DND-41 (cell line): ENCODE measurements at regions not wholly inside any gene's neighbourhood (a gene's known extent, or its start where the extent isn't known, plus 50 kb on each side); places are given as distances from the start of the nearest gene placed in this dataset.

Source experiments
- ATAC-seq: fragments of 200-7000 bp; cut with Tn5 transposase; 3 replicates; pipeline ENCODE4 v1.9.1; 2021; ENCODE audit warnings: low read depth; ENCODE audit not compliant: insufficient read depth
- DNase-seq: peaks from one replicate; pipeline ENCODE4 v3.0.0-alpha.2; 2020
- H2AFZ ChIP-seq: 2 replicates; pipeline ENCODE4 v1.6.0; 2012; ENCODE audit warnings: low read depth, low read length
- H3K27ac ChIP-seq: 2 replicates; pipeline ENCODE4 v1.5.1; 2012; ENCODE audit warnings: low read length, inconsistent platforms
- H3K27me3 ChIP-seq: fragments of 200-600 bp; sonication (generic); 2 replicates; pipeline ENCODE4 v1.6.0; 2012; ENCODE audit warnings: low read length, mild to moderate bottlenecking, inconsistent platforms; ENCODE audit not compliant: insufficient read depth, poor library complexity
- H3K36me3 ChIP-seq: 2 replicates; pipeline ENCODE4 v1.5.1; 2012; ENCODE audit warnings: low read length, inconsistent platforms; ENCODE audit not compliant: insufficient read depth
- H3K4me1 ChIP-seq: 2 replicates; pipeline ENCODE4 v1.5.1; 2012; ENCODE audit warnings: mild to moderate bottlenecking, low read length; ENCODE audit not compliant: insufficient read depth
- H3K4me2 ChIP-seq: 2 replicates; pipeline ENCODE4 v1.6.0; 2012; ENCODE audit warnings: mild to moderate bottlenecking, moderate library complexity, low read length, inconsistent platforms; ENCODE audit not compliant: insufficient read depth
- H3K4me3 ChIP-seq, 2 experiments: fragments of 200-600 bp in 1 of 2; shearing (Covaris generic) in 1 of 2; 2 replicates each; pipeline ENCODE4 v1.5.1; 2012 to 2016; ENCODE audit warnings: inconsistent platforms in 2 of 2, low read length in 2 of 2, mild to moderate bottlenecking in 2 of 2, low read depth in 1 of 2, moderate library complexity in 1 of 2
- H3K79me2 ChIP-seq: 2 replicates; pipeline ENCODE4 v1.6.0; 2012; ENCODE audit warnings: low read length, inconsistent platforms; ENCODE audit not compliant: insufficient read depth
- H3K9ac ChIP-seq: 2 replicates; pipeline ENCODE4 v1.6.0; 2012; ENCODE audit warnings: low read depth, mild to moderate bottlenecking, inconsistent platforms, low read length, moderate library complexity
- H3K9me3 ChIP-seq: 2 replicates; pipeline ENCODE4 v1.5.1; 2012; ENCODE audit warnings: low read length, moderate library complexity, mild to moderate bottlenecking, inconsistent platforms; ENCODE audit not compliant: insufficient read depth, severe bottlenecking
- H4K20me1 ChIP-seq: 2 replicates; pipeline ENCODE4 v1.6.0; 2012; ENCODE audit warnings: low read length; ENCODE audit not compliant: insufficient read depth
- CTCF ChIP-seq: IDR thresholded peaks from 2 replicates; pipeline ENCODE4 v1.5.1; 2012; ENCODE audit warnings: borderline replicate concordance, low read length, moderate library complexity, mild to moderate bottlenecking; ENCODE audit not compliant: poor library complexity, severe bottlenecking; ENCODE audit errors: extremely low read depth
- EZH2 ChIP-seq: IDR thresholded peaks from 3 replicates; pipeline ENCODE4 v1.6.1; 2012; ENCODE audit warnings: borderline replicate concordance, low read depth, mild to moderate bottlenecking, moderate library complexity, low read length, inconsistent platforms; ENCODE audit not compliant: severe bottlenecking

- Histone ChIP-seq H3K9me3 (no peaks in the 10 kb centered on the region), H3K4me1 (no peaks in the 10 kb centered on the region), H3K4me2 (no peak overlapping the region), H2AFZ (no peak overlapping the region), H3K27me3 (no peaks in the 10 kb centered on the region), H3K79me2 (no peaks in the 10 kb centered on the region), H3K36me3 (no peaks in the 10 kb centered on the region), H4K20me1 (no peaks in the 10 kb centered on the region), H3K9ac (no peak overlapping the region), H3K4me3 (no peak overlapping the region), H3K27ac (no peak overlapping the region)
- DNase-seq, result no peak
- no peak for ATAC-seq
- TF ChIP-seq CTCF, result no peak
- no peak for TF ChIP-seq EZH2
Observed at GRCh38 chr6:113648698-113649097, 208.4 kb upstream of the MARCKS start.

GRCh38 chr6:113649276-113649675 lies 207.9 kb upstream of the MARCKS start:
- ATAC-seq (no peak), DNase-seq (no peak)
- Histone ChIP-seq H3K4me3 (no peak overlapping the region), H2AFZ (no peak overlapping the region), H3K4me1 (no peaks in the 10 kb centered on the region), H3K36me3 (no peaks in the 10 kb centered on the region), H3K4me2 (no peak overlapping the region), H3K79me2 (no peaks in the 10 kb centered on the region), H4K20me1 (no peaks in the 10 kb centered on the region), H3K9me3 (no peaks in the 10 kb centered on the region), H3K27me3 (no peaks in the 10 kb centered on the region), H3K27ac (no peak overlapping the region), H3K9ac (no peak overlapping the region)
- no peak for TF ChIP-seq EZH2
- TF ChIP-seq CTCF, result no peak

DNA sequence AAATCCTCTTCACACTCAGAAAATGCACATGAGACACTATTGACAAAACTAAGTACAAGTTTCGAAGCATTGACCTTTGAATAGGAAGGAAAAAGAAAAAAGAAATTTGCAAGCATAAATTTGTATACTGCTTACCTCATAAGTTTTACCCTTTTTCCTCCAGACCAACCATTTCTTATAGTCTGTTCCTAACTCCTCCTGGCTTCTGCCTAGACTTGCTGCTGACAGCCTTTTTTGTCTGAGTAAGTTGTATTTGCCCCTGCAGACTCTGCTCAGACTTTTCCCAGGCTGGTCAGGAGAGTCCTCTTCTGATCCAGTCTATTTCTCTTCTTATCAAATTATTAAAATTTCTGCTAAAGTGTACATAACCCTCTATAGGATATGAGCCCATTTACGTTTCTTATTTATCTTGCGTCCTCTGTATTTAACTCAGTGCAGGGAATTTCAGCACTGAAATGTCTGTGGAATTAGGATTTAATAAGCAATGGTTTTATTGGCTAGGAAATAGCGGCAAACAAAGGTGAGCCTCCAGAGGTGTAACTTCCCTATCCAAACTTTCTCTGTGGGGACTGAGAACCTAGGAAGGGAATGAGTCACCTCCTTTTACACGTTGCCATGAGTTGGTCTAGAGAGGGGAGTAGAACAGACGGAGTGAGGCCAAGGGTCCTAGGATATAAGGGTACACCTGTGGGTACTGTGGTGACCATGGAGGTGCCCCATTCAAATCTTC lies 207.1 kb upstream of the MARCKS start:
- TF ChIP-seq EZH2 (no peak), CTCF (no peak)
- ATAC-seq (no peak), DNase-seq (no peak)
- Histone ChIP-seq H3K9ac (no peak overlapping the region), H3K36me3 (no peaks in the 10 kb centered on the region), H3K27me3 (no peaks in the 10 kb centered on the region), H2AFZ (no peak overlapping the region), H3K4me3 (no peak overlapping the region), H3K4me2 (no peak overlapping the region), H4K20me1 (no peaks in the 10 kb centered on the region), H3K27ac (no peak overlapping the region), H3K79me2 (no peaks in the 10 kb centered on the region), H3K9me3 (no peaks in the 10 kb centered on the region), H3K4me1 (no peaks in the 10 kb centered on the region)

- no peak for TF ChIP-seq EZH2
- TF ChIP-seq CTCF, result no peak
- H4K20me1 ChIP-seq, result no peaks in the 10 kb centered on the region
- no peak overlapping the region for H3K4me3 ChIP-seq
- DNase-seq (no peak), ATAC-seq (no peak)
- no peak overlapping the region for H3K4me2 ChIP-seq
- no peaks in the 10 kb centered on the region for H3K79me2 ChIP-seq
- H2AFZ ChIP-seq, result no peak overlapping the region
- H3K27me3 ChIP-seq, result no peaks in the 10 kb centered on the region
- H3K36me3 ChIP-seq, result no peaks in the 10 kb centered on the region
- H3K9ac ChIP-seq, result no peak overlapping the region
- H3K9me3 ChIP-seq, result no peaks in the 10 kb centered on the region
- H3K27ac ChIP-seq, result no peak overlapping the region
- no peaks in the 10 kb centered on the region for H3K4me1 ChIP-seq
Observed at GRCh38 chr6:113650610-113650979, 206.6 kb upstream of the MARCKS start.
